Glomerular endothelial cell (primary cell): ENCODE measurements at regions not wholly inside any gene's neighbourhood (a gene's known extent, or its start where the extent isn't known, plus 50 kb on each side); places are given as distances from the start of the nearest gene placed in this dataset.

Source experiments
- DNase-seq: peaks from one replicate; pipeline ENCODE4 v3.0.0-alpha.2; 2011; ENCODE audit warnings: low read depth, low spot score; ENCODE audit errors: extremely low read depth

- no peak for DNase-seq
These were observed 345.7 kb downstream of the DYSF start for GRCh38 chr2:71799013-71799575.

- DNase-seq, result no peak
These were observed 345.1 kb downstream of the DYSF start for GRCh38 chr2:71798266-71799012.

GRCh38 chr2:71797035-71797810 lies 343.9 kb downstream of the DYSF start:
- DNase-seq, result no peak

- DNase-seq, result no peak
These were observed 342.8 kb downstream of the DYSF start for GRCh38 chr2:71796174-71796593.

GRCh38 chr2:71795486-71795885 lies 342.1 kb downstream of the DYSF start:
- DNase-seq, result no peak

GRCh38 chr2:71794611-71795010 lies 341.2 kb downstream of the DYSF start:
- DNase-seq, result no peak

GRCh38 chr2:71793926-71794325 lies 340.6 kb downstream of the DYSF start:
- no peak for DNase-seq

- DNase-seq, result no peak
These were observed 339.8 kb downstream of the DYSF start for GRCh38 chr2:71792926-71793761.

GRCh38 chr2:71791501-71792135 lies 338.3 kb downstream of the DYSF start:
- no peak for DNase-seq

GRCh38 chr2:71791061-71791450 lies 337.7 kb downstream of the DYSF start:
- DNase-seq, result no peak

- DNase-seq, result no peak
These were observed 337.1 kb downstream of the DYSF start for GRCh38 chr2:71790226-71791060.

GRCh38 chr2:71789556-71790204 lies 336.3 kb downstream of the DYSF start:
- no peak for DNase-seq

GRCh38 chr2:71788601-71789240 lies 335.4 kb downstream of the DYSF start:
- no peak for DNase-seq

- no peak for DNase-seq
These were observed 334.8 kb downstream of the DYSF start for GRCh38 chr2:71788186-71788525.

GRCh38 chr2:71787476-71788185 lies 334.3 kb downstream of the DYSF start:
- DNase-seq, result no peak

- no peak for DNase-seq
These were observed 333.7 kb downstream of the DYSF start for GRCh38 chr2:71787108-71787415.

GRCh38 chr2:71786291-71787107 lies 333.1 kb downstream of the DYSF start:
- DNase-seq, result no peak
